Activated naive CD8-positive, alpha-beta T cell treated with anti-CD3 and anti-CD28 coated beads, Interleukin-2, amount 50 U/mL, for 16 hours (primary cell): ENCODE measurements at regions not wholly inside any gene's neighbourhood (a gene's known extent, or its start where the extent isn't known, plus 50 kb on each side); places are given as distances from the start of the nearest gene placed in this dataset.
"Not testable (repeated sequence)": the region's sequence is repeated elsewhere in the genome, so short reads cannot be mapped to it uniquely, and the experiment has no call there.

Experiments
- DNase-seq: peaks from one replicate; pipeline ENCODE4 v3.0.0-alpha.2; 2020; ENCODE audit warnings: low read depth, low spot score

DNA sequence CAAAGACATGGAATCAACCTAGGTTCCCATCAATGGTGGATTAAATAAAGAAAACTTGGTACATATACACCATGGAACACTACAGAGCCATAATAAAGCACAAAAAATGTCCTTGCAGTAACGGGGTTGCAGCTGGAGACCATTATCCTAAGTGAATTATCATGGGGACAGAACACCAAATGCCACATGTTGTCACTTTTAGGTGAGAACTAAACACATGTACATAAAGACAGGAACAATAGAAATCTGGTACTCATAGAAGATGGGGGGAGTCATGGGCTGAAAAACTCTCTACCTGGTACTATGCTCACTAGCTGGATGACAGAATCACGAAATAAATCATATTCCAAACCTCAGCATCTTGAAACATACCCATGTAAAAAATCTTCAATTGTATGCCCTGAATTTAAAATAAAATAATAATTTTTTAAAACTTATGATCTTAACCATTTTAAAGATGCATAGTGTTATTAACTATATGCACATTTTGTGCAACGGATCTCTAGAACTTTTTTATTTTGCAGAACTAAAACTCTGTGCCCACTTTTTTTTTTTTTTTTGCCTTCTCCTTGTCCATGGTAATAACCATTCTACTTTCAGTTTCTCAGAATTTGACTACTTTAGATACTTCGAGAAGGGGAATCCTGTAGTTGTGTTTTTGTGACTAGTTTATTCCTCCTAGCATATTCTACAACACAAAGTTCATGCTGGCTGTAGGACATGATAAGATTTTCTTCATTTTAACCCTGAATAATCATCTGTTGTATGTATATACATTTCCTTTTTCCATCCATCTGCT lies 1081.6 kb upstream of the ACO1 start:
- no peak for DNase-seq

DNA sequence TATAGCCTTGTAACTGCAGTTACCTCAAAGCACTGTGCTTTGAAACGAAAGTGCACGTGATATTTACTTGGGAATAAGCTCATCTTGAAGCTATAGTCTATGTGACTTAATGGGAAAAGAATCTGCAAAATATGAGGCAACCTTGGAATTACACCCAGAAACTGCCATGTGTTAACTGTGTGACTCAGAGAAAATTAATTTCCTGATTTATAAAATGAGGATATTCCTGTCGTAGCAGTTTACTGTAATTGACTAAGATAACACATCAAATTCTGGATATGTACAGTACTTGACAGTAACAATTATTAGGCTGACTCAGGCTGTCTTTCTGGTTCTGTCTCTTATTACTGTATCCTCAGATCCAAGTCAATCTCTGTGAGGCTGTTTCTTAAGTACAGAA lies 1079.9 kb upstream of the ACO1 start:
- no peak for DNase-seq

DNA sequence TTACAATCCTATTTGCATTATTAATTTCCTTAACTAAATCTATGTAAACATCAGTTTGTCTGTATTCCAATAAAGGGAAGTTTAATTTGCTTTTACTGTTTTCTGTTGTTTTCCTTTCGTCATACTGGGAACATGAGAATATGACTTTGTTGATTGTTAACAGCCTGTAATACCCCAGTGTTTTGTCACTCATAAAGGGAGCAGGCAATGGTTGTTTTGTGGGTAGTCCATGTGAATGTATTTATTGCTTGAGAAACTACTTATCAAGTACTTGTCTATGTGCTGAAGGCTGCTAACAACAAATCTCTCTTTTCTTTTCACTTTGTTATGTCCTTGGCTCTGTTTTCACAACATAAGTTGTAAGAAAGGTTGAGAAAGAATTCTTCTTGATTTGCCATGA lies 1070.2 kb upstream of the ACO1 start:
- DNase-seq: no peak

DNA sequence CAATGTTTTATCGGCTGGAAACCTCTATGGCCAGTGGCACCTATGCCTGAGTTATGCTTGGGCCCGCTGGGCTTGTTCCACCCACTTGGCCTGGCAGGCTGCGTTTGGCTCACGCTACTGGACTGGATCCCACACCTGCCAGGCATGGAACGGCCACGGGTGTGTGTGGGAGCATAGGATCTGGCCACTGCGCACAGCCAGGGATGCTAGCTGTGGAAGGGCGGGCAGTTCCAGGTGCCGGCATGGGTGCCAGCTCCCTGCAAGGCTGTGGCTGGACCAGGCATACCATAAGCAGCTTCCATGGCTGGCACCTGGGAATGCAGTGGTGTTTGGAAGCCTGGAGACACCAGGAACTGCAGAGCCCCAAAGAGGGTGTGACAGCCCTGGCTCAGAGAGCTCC lies 1063.9 kb upstream of the ACO1 start:
- DNase-seq: no peak

DNA sequence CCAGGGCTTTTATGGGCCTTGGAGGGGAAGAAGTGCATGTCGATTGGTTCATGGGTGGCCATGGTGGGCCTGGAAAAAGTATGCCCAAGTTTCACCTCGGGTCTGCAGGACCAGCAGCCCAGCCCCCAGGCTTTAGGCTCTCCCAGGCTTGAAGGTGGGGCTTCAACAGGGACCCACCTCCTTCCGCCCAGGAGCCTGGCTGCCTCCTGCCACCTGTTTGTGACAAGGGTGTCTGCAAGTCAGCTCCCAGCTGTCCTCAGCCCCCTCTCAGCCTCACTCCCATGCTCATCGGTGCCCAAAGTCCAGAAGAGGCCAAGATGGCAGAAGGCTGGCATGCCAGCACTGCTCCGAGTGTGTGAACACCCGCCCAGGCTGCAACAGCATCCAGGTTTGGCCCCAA lies 1063.2 kb upstream of the ACO1 start:
- DNase-seq: no peak

DNA sequence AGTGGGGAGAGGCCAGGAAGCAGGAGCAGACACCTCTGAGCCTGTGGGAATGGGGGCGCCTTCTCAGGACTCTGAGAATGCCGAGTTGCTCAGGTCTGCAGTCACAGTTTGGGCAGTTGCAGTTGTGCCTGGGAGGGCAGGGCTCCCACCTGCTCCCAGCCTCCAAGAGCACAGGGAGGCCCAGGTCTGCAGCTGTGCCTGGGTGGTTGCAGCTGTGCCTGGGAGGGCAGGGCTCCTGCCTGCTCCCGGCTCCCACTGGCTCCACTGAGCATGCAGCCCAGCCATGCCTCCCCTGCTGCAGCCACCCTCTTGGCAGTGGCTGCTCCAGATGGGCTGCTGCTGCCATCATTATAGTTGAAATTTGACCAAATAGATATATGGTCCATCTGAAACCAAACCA lies 1062.8 kb upstream of the ACO1 start:
- DNase-seq: no peak

DNA sequence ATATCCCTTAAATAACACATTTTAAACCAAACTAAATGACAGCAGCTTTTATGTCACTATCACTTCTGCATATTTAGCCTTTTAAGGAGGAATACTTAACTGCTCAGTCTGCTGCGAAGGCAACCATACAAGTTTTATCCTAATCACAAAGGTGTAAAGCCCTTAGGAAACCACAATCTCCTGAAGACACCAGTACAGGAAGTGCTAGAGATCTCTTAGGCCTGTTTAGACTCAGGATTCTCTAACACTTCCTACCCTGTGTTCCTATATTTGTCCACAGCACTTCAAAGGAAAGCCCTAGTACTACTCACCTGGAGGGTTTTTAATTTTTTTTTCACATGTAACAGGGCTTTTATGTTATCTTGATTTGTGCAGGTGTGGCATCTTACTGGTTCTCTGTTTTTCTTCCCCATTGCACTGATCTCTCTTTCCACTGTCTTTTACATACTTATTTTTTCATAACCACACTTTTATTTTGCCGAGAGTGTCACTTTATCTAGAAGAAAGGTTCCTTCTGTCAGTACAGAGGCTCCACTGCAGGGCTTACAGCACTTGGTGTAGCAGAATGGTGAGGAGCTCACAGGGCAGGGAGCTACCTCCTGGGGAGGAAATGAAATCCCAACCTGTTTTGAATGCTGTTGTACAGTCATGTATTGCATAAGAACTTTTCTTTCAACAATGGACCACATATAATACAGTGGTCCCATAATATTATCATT lies 1060.6 kb upstream of the ACO1 start:
- no peak for DNase-seq

DNA sequence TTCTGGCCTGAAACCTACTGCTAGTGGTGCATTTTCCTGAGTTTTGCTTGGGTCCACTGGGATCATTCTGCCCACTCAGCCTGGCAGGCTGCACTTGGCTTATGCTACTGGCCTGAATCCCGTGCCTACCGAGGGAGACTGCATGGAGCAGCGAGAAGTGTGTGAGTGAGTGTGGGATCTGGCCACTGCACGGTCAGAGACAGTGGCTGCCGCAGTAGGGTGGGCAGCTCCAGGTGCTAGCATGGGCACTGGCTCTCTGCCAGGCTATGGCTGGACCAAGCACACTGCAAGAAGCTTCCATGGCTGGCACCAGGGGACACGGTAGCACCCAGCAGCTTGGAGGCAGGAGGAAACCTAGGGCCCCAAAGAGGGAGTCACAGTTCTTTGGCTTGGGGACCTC lies 1058.7 kb upstream of the ACO1 start:
- no peak for DNase-seq

DNA sequence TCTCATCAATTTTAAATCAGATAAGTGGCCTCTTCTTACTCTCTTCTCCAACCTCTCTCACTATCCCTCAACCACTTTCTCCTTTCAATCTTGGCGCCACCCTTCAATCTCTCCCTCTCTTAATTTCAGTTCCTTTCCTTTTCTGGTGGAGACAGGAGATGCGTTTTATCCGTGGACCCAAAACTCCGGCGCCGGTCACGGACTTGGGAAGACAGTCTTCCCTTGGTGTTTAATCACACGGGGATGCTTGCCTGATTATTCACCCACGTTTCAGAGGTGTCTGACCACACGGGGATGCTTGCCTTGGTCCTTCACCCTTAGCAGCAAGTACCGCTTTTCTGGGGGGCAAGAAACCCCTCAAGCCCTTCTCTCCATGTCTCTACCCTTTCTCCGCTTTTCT lies 1057.6 kb upstream of the ACO1 start:
- DNase-seq: not testable (repeated sequence)

DNA sequence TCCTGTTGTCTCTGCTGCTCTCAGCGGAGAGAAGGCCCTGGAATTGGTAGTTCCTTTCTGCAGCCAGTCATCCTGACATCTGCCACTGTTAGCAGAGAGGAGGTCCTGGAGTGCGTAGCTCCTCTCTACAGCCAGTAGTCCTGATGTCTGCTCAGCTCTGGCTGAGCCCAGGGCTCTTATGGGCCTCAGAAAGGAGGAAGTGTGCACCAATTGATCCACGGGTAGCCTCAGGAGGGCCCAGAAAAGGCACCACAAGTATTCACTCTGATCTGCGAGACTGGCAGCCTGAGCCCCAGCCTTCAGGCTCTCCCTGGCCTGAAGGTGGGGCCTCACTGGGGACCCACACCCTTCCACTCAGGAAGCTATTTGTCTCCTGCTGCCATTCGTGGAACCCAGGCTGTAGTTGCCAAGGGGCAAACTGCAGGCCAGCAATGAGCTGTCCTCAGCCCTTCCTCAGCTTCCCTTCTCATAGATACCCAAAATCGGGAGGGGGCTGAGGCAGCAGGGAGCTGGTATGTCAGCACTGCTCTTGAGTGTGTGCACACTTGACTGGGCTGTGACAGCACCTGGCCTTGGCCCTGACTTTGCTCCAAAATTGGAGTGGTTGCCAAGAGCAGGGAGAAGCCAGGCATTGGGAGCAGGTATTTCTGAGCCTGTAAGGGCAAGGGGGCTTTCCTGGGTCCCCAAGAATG lies 1049.5 kb upstream of the ACO1 start:
- DNase-seq: no peak

DNA sequence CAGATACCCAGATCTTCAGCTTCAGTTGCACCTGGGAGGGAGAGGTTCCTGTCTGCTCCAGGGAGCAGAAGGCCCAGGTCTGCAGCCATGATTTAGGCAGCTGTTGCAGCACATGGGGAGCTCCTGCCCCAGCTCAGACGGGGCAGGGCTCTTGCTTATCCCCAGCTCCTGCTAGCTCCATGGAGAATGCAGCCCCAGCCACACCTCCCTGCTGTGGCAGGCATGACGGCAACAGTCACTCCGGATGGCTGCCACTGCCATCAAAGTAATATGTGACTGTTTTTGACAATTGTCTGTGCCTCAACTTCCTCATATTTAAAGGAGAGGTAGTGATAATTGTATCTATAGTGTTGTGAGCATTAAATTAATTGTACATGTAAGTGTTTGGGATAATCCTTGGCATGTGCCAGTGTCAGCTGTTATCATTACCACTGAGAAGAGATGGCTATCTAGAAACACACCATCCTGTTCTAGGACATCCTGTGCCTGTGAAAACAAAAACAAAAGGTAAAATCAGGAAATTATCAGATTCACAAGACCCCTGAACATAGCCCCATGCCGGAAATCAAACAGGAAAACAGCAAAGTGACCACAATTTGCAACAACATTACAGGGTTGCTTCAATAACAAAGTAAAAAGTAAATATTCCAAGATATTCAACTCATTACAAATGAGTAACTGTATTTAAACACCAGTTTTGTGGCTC lies 1048.8 kb upstream of the ACO1 start:
- DNase-seq: no peak

DNA sequence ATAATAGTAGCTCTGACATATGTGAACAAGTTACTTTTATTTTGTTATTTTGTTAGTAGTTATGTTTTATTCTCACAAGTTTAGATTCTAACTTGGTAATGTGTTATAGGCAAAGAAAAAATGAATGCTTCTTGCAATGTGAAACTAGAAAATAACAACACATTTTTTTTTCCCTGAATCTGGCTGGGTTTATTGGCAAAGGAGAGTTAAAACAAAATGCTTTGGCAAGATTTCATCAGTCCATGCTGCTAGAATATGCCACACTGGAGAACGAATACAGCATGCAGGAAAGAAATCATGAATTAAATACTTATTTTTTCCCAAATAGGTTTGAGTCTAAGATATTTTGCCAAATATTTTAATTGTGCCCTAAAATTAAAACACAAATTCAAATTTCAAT lies 1048.1 kb upstream of the ACO1 start:
- DNase-seq: no peak

DNA sequence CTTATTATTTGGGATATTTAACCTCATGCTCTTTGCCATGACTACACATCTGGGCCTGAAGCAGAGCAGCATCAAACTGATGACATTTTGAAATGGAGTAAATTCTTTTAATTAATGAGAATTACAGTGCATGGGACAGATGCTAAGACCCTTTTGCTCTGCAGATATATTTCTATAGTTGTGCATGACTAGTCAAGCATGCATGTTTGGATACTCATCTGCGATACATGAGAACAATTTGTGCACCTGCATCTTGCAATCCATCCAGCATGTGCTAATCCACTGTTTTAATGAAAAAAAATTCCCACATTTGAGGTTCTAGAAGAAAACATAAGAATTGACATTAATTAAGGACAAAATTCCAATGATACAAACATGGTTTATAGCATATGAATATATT lies 1047.6 kb upstream of the ACO1 start:
- no peak for DNase-seq

DNA sequence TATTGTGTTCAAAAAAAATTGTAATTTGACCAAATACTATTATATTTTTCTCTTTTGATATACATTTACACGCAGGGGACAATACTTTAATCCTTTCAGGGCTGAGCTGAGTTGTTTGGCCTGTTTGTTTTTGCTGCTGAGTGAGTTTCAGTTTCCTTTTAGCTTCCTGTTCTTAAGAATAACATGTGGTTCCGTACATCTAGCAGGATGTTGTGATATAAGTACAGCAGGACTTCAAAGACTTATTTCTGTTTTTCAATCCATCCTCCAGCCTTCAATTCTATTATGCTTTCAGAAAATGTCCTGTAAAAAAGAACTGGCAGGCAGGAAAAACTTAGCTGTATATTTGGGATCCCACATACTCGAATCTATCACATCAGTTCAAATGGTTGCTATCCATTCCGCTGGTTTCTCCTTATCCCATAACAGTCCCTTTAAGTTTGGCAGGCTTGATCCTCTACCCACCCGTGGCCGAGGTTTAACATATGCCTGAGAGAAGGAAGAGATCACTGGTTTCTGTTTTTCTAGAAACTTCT lies 1037.3 kb upstream of the ACO1 start:
- DNase-seq: no peak

DNA sequence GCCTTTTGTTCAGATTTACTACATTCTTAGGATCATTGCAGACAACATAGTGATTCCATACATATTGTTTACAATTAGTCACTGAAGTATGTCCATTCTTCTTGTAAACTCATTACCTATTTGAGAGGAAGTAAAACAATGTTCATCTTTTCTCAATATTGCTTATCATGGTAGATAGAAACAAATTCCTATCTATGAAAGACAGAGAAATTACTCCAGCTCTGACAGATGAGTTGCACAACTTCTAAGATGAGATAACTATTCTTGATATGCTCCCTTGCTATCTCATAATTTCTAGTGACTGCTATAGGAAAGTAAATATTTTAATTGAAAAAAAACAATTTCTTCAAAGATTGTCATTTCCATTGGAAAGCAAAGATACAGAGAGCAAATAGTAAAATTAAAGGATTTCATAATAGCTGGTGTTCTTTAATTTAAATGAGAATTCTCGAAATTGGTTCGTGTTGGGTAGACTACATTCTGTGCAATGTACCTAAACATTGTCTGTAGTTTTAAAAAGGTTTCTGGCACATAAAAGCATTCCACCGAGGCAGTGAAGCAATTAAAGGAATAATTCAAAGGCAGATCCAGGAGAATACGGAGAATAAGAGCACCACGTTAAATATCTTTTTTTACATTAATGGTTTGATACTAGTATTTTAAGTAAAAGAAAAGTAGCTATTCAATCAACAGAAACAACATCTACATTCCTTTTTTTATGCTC lies 1029.1 kb upstream of the ACO1 start:
- DNase-seq: no peak

DNA sequence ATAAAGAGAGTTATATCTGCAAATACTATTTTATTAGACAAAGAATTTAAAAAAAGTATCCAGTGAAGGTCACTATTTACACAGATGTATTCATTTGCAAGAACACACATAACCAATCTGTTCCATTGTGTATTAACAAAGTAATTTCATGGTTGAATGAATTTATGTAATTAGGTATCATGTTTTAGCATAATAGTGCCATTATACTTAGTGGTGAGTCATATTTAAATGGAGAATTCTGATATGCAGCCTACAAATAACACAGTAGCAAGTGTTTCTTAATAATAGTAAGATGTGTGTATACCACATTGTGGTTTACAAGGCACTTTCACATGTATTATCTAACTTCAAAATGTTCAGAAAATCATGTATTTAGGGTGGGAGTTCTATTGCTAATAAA lies 1028.5 kb upstream of the ACO1 start:
- DNase-seq: no peak

DNA sequence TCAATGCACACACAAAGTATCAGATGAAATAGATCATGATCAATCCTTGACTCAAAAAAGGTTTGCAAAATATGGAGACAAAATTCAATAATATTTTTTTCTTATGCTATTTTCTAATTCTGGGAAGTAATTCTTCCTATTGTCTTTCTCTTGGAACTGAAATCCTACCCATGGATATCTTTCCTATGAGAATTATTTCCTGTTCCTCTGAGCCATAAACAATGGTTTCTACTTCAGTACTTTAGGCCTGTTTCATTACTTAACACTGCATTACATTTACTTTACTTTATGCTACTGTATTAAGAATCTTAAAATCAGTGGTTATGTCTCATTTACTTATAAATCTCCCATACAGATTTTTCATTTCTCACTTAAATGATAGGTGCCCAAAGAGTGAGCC lies 1025.4 kb upstream of the ACO1 start:
- no peak for DNase-seq

DNA sequence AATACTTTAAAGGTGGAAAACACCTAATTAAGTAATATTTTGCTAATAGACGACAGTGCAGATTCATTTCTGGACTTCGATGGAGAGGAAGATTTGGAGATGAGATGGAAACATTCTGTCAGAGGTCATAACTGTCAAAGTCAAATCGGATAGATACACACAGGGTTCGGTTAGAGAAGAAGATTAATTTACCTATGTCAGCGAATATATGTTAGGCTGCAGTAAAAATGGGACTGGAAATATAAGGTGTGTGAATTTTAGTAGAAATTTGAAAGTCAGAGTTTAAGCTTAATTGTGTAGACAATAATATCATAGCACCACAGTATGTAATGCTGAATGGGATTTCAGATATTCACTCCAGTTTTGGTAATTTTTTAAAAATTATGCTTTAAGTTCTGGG lies 1020.3 kb upstream of the ACO1 start:
- no peak for DNase-seq

DNA sequence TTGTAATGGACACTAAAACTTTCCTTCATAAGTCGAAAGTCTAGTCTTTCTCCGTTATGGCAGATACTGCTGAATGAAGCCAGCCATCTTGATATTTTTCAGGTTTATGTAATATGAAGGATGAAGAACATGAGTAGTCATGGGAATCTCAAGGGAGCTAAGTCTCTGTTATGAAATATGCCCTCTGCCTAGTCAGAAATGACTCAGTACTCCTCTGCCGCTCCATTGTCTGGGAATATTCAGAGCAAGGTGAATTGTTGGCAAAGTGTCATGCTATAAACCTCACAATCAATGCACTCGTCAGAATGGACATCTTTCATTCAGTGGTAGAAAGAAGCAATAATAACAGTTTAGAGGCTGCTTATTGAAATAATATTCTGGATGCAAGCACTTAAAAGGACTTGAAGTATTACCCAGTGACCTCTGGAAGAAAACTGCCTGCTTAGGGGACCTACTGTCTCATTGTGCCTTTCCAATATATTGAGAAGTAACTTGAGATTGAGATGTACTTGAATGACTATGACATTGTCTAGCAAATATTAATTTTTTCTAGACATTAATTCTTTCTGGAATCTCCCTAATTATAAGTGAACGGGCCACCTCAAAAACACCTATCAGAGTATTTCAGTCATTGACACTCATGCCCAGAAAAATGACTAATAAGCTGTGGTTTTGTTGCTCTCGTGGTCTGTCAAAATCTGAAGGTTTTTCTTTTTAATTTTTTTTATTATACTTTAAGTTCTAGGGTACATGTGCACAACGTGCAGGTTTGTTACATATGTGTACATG lies 1011.5 kb upstream of the ACO1 start:
- DNase-seq: no peak

DNA sequence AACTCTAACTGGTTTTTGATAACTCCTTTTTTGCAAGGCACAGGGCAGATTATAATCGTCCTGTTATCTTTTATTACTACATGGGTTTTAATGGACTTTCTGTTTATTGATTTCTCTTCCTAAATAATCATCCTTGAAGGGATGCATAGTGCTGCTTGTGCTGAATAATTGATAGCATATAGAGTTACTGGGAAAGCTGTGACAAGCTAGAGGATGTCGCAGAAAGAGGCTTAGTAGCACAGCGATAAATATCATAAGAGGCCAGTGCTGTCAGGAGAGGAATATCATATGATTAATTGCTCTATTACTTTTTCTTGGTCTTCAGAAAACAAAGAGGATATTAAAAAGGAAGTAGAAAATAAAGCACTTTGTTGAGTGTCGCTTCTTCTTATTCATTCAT lies 1007.1 kb upstream of the ACO1 start:
- DNase-seq: no peak
